T-helper 1 cell treated with Interleukin-12 subunit alpha and Interleukin-12 subunit beta and Interleukin-4 antibody, amounts not matched to agents 30 ng/mL and 1 ng/mL, for 36 hours (primary cell): ENCODE measurements at regions not wholly inside any gene's neighbourhood (a gene's known extent, or its start where the extent isn't known, plus 50 kb on each side); places are given as distances from the start of the nearest gene placed in this dataset.

Experiments
- intact Hi-C: fragments of 100-400 bp; cut with micrococcal nuclease; formaldehyde crosslinking; loops from one replicate; pipeline ENCODE4 v1.15.1; 2024

DNA sequence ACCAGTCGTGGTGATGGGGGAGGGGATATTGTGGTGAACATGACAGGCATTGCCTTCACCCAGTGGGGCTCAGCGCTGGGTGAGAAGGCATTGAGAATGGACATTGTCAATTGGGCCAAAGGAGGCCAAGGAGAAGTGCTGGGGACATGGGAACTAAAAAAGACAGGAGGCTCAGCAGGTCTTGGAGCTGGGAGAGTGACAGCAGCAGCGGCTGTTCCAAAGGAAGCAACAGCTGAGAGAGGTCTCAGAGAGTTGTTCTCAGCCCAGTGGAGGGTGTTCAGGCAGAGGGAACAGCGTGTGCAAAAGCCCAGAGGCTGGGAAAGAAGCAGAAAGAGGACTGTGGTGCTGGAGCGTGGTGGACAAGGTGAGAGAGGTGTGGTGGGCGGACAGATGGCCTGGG lies 56.6 kb upstream of the ASNS start:
- intact Hi-C loops: loop anchor here (1.0 to 5.0 kb wide), 2 partner anchors 57 to 432 kb away; partner anchors contain the start of gene ASNS

DNA sequence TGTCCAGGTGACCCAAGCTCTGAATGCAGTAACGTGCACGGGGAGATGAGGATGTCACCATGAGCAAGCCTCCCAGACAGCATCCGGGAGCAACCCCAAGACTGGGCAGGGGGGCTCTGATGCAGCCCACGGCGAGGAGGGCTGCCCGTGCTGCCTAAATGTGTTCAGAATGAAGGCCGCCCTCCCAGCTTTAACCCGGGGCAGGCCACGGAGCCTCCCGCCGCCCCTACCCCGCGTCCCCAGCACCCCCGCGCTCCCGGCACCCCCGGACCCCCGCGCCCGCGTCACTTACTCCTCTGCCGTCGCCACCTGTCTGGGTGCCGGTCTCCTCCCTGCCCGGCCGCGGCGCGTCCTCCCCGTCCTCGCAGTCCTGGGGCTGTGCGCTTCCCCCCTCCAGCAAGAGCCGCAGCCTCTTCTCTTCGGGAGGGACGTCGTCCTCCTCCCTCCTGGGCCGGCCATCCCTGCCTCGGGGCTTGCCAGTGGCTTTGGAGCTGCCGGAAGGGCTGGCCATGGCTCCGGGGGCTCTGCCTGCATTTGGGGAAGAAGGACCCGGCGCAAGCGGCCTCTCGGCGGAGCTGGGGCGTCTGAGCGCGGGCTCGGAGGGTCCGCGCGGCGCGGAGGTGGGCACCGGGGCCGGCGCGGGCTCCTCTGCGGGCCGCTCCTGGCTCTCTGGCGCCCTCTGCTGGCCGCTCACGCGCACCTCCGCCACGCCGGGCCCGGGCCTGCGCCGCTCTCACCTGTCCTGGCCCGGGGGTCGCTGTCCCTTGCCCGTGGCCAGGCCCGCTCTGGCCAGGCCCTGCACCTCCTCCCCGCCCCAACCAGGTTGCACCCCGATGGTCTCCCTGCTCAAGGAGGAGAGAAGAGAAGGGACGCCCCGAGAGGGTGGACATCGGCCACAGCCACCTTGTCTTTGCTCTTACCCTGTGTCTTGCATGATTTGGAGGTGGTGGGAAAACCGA lies 55.9 kb upstream of the ASNS start:
- intact Hi-C loops: loop anchor here (1.0 to 5.0 kb wide), 2 partner anchors 56 to 431 kb away; partner anchors contain the start of gene ASNS
